ENCODE measurements at regions not wholly inside any gene's neighbourhood (a gene's known extent, or its start where the extent isn't known, plus 50 kb on each side); places are given as distances from the start of the nearest gene placed in this dataset.

DNA sequence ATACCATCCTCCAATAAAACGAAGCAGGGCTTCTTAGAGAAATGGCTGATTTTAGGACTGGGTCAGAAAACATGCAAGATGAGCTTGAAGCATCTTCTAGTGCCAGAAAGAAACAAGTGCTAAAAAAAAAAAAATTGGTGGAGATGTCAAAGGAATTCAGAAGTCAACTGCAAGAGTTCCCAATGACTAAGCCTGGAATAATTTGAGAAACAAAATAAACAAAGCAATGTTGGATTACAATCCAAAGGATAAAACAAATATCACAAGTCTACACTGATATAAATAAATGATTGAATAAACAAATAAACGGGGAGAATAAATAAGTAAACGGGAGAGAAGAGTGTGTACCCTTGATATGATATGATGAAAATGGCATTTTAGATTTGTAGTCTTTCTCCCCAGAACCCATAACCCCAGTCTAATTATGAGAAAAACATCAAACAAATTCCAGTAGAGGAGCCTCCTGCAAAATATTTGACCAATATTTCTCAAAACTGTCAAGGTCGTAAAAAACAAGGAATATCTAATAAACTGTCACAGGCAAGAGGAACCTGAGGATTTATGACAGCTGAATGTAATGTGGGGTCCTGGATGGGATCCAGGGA, 63.5 kb upstream of the CCL21 start:
- no peaks in the 10 kb centered on the region for H3K9me3 Mint-ChIP-seq
- DNase-seq (ENCODE audit: low spot score) (no peak), ATAC-seq (no peak)
- Histone ChIP-seq H3K36me3 (ENCODE audit: insufficient read depth) (no peaks in the 10 kb centered on the region), H3K27me3 (ENCODE audit: insufficient read depth) (no peaks in the 10 kb centered on the region), H4K20me1 (replicated peaks; ENCODE audit: insufficient read depth) (no peaks in the 10 kb centered on the region), H3K4me1 (ENCODE audit: insufficient read depth) (0 out of 2 replicates have a peak, but pooled peaks cover 5% of the 10 kb centered on the region), H3K4me3 (no peak overlapping the region), H3K9me2 (ENCODE audit: insufficient read depth) (no peaks in the 10 kb centered on the region), H2AFZ (no peak overlapping the region), H3K27ac (ENCODE audit: low read depth) (no peak overlapping the region), H3K4me2 (no peak overlapping the region), H3F3A (replicated peaks; ENCODE audit: low read depth) (no peaks in the 10 kb centered on the region), H3K79me2 (replicated peaks; ENCODE audit: insufficient read depth) (no peaks in the 10 kb centered on the region)
- H3K4me3 Mint-ChIP-seq, result no peak overlapping the region
- H3K4me1 Mint-ChIP-seq, result peaks cover 3% of the 10 kb centered on the region
- H3K36me3 Mint-ChIP-seq (ENCODE audit: low read depth), result no peaks in the 10 kb centered on the region
- TF ChIP-seq EZH2phosphoT487 (IDR thresholded peaks at IDR 0.05; ENCODE audit: unreplicated experiment), result no peak
- TF ChIP-seq EZH2 (IDR thresholded peaks at IDR 0.05; ENCODE audit: low read depth, unreplicated experiment), result no peak
- no peak for TF ChIP-seq STAT1 (IDR thresholded peaks at IDR 0.05; ENCODE audit: unreplicated experiment)
- TF ChIP-seq NANOG (IDR thresholded peaks at IDR 0.05; ENCODE audit: borderline replicate concordance), result no peak
- no peak for TF ChIP-seq JUNB (IDR thresholded peaks at IDR 0.05; ENCODE audit: unreplicated experiment)
- TF ChIP-seq, protein P1, sequence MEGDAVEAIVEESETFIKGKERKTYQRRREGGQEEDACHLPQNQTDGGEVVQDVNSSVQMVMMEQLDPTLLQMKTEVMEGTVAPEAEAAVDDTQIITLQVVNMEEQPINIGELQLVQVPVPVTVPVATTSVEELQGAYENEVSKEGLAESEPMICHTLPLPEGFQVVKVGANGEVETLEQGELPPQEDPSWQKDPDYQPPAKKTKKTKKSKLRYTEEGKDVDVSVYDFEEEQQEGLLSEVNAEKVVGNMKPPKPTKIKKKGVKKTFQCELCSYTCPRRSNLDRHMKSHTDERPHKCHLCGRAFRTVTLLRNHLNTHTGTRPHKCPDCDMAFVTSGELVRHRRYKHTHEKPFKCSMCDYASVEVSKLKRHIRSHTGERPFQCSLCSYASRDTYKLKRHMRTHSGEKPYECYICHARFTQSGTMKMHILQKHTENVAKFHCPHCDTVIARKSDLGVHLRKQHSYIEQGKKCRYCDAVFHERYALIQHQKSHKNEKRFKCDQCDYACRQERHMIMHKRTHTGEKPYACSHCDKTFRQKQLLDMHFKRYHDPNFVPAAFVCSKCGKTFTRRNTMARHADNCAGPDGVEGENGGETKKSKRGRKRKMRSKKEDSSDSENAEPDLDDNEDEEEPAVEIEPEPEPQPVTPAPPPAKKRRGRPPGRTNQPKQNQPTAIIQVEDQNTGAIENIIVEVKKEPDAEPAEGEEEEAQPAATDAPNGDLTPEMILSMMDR (conservative IDR thresholded peaks at IDR 0.05; ENCODE audit: low read depth in 2 of 2), result no peak
- no peak for TF ChIP-seq ZNF331 (CRISPR knock-in tag; IDR thresholded peaks at IDR 0.05; ENCODE audit: low read depth)
- TF ChIP-seq ZNF114 (CRISPR knock-in tag; IDR thresholded peaks at IDR 0.05), result no peak
- TF ChIP-seq, protein P2, sequence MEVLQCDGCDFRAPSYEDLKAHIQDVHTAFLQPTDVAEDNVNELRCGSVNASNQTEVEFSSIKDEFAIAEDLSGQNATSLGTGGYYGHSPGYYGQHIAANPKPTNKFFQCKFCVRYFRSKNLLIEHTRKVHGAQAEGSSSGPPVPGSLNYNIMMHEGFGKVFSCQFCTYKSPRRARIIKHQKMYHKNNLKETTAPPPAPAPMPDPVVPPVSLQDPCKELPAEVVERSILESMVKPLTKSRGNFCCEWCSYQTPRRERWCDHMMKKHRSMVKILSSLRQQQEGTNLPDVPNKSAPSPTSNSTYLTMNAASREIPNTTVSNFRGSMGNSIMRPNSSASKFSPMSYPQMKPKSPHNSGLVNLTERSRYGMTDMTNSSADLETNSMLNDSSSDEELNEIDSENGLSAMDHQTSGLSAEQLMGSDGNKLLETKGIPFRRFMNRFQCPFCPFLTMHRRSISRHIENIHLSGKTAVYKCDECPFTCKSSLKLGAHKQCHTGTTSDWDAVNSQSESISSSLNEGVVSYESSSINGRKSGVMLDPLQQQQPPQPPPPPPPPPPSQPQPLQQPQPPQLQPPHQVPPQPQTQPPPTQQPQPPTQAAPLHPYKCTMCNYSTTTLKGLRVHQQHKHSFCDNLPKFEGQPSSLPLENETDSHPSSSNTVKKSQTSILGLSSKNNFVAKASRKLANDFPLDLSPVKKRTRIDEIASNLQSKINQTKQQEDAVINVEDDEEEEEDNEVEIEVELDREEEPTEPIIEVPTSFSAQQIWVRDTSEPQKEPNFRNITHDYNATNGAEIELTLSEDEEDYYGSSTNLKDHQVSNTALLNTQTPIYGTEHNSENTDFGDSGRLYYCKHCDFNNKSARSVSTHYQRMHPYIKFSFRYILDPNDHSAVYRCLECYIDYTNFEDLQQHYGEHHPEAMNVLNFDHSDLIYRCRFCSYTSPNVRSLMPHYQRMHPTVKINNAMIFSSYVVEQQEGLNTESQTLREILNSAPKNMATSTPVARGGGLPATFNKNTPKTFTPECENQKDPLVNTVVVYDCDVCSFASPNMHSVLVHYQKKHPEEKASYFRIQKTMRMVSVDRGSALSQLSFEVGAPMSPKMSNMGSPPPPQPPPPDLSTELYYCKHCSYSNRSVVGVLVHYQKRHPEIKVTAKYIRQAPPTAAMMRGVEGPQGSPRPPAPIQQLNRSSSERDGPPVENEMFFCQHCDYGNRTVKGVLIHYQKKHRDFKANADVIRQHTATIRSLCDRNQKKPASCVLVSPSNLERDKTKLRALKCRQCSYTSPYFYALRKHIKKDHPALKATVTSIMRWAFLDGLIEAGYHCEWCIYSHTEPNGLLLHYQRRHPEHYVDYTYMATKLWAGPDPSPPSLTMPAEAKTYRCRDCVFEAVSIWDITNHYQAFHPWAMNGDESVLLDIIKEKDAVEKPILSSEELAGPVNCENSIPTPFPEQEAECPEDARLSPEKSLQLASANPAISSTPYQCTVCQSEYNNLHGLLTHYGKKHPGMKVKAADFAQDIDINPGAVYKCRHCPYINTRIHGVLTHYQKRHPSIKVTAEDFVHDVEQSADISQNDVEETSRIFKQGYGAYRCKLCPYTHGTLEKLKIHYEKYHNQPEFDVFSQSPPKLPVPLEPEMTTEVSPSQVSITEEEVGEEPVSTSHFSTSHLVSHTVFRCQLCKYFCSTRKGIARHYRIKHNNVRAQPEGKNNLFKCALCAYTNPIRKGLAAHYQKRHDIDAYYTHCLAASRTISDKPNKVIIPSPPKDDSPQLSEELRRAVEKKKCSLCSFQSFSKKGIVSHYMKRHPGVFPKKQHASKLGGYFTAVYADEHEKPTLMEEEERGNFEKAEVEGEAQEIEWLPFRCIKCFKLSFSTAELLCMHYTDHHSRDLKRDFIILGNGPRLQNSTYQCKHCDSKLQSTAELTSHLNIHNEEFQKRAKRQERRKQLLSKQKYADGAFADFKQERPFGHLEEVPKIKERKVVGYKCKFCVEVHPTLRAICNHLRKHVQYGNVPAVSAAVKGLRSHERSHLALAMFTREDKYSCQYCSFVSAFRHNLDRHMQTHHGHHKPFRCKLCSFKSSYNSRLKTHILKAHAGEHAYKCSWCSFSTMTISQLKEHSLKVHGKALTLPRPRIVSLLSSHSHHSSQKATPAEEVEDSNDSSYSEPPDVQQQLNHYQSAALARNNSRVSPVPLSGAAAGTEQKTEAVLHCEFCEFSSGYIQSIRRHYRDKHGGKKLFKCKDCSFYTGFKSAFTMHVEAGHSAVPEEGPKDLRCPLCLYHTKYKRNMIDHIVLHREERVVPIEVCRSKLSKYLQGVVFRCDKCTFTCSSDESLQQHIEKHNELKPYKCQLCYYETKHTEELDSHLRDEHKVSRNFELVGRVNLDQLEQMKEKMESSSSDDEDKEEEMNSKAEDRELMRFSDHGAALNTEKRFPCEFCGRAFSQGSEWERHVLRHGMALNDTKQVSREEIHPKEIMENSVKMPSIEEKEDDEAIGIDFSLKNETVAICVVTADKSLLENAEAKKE (CRISPR knock-in tag; IDR thresholded peaks at IDR 0.05), result no peak
- TF ChIP-seq, protein P3, sequence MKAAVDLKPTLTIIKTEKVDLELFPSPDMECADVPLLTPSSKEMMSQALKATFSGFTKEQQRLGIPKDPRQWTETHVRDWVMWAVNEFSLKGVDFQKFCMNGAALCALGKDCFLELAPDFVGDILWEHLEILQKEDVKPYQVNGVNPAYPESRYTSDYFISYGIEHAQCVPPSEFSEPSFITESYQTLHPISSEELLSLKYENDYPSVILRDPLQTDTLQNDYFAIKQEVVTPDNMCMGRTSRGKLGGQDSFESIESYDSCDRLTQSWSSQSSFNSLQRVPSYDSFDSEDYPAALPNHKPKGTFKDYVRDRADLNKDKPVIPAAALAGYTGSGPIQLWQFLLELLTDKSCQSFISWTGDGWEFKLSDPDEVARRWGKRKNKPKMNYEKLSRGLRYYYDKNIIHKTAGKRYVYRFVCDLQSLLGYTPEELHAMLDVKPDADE (IDR thresholded peaks at IDR 0.05), result no peak
- TF ChIP-seq, protein P4, sequence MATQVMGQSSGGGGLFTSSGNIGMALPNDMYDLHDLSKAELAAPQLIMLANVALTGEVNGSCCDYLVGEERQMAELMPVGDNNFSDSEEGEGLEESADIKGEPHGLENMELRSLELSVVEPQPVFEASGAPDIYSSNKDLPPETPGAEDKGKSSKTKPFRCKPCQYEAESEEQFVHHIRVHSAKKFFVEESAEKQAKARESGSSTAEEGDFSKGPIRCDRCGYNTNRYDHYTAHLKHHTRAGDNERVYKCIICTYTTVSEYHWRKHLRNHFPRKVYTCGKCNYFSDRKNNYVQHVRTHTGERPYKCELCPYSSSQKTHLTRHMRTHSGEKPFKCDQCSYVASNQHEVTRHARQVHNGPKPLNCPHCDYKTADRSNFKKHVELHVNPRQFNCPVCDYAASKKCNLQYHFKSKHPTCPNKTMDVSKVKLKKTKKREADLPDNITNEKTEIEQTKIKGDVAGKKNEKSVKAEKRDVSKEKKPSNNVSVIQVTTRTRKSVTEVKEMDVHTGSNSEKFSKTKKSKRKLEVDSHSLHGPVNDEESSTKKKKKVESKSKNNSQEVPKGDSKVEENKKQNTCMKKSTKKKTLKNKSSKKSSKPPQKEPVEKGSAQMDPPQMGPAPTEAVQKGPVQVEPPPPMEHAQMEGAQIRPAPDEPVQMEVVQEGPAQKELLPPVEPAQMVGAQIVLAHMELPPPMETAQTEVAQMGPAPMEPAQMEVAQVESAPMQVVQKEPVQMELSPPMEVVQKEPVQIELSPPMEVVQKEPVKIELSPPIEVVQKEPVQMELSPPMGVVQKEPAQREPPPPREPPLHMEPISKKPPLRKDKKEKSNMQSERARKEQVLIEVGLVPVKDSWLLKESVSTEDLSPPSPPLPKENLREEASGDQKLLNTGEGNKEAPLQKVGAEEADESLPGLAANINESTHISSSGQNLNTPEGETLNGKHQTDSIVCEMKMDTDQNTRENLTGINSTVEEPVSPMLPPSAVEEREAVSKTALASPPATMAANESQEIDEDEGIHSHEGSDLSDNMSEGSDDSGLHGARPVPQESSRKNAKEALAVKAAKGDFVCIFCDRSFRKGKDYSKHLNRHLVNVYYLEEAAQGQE (IDR thresholded peaks at IDR 0.05; ENCODE audit: unreplicated experiment), result no peak
- TF ChIP-seq CREB1 (CRISPR knock-in tag; IDR thresholded peaks at IDR 0.05; ENCODE audit: low read depth), result no peak
- TF ChIP-seq POLR2AphosphoS5 (IDR thresholded peaks at IDR 0.05; ENCODE audit: low read depth), result no peak
- no peak overlapping the region for H3K27ac Mint-ChIP-seq
- no peaks in the 10 kb centered on the region for H3K27me3 Mint-ChIP-seq (ENCODE audit: insufficient read depth, low read depth, poor library complexity)
